ENCODE measurements at regions not wholly inside any gene's neighbourhood (a gene's known extent, or its start where the extent isn't known, plus 50 kb on each side); places are given as distances from the start of the nearest gene placed in this dataset.

- Histone ChIP-seq H3K9me3 (replicated peaks in 1 of 2; ENCODE audit: control insufficient read depth in 2 of 2, insufficient read depth in 1 of 2, low read depth in 1 of 2, low read length in 2 of 2) (peaks cover 0 to 2% of the 10 kb centered on the region in 2 donors), H2BK12ac (ENCODE audit: low read length) (no peak overlapping the region), H2BK5ac (ENCODE audit: low read length) (no peak overlapping the region), H3K4ac (ENCODE audit: low read length) (no peak overlapping the region), H3K79me1 (ENCODE audit: low read depth, low read length) (no peaks in the 10 kb centered on the region), H3K23ac (ENCODE audit: low read depth, low read length, poor library complexity) (no peak overlapping the region), H3K27me3 (ENCODE audit: control insufficient read depth in 3 of 3, insufficient read depth in 3 of 3, low read depth in 1 of 3, low read length in 3 of 3) (no peaks in the 10 kb centered on the region), H2AK5ac (ENCODE audit: low read depth, low read length) (no peak overlapping the region), H3K4me2 (ENCODE audit: insufficient read depth, low read length, poor library complexity, severe bottlenecking) (no peak overlapping the region), H2BK15ac (ENCODE audit: low read length) (no peak overlapping the region), H3K4me3 (ENCODE audit: low read length in 2 of 2) (no peak overlapping the region), H3K18ac (ENCODE audit: low read length) (no peak overlapping the region), H4K91ac (ENCODE audit: low read depth, low read length, poor library complexity) (no peak overlapping the region), H3K9ac (ENCODE audit: low read depth, low read length, poor library complexity) (no peak overlapping the region), H3K27ac (replicated peaks; ENCODE audit: low read length) (no peak overlapping the region), H3K14ac (ENCODE audit: low read length) (no peak overlapping the region), H2BK120ac (ENCODE audit: low read depth, low read length) (no peak overlapping the region), H4K8ac (ENCODE audit: low read depth, low read length) (no peak overlapping the region), H3K4me1 (ENCODE audit: control insufficient read depth in 2 of 2, insufficient read depth in 1 of 2, low read depth in 1 of 2, low read length in 2 of 2) (peaks cover 4 to 6% of the 10 kb centered on the region in 2 donors), H2AFZ (ENCODE audit: low read length) (no peak overlapping the region), H3K36me3 (replicated peaks in 1 of 2; ENCODE audit: control insufficient read depth in 2 of 2, insufficient read depth in 2 of 2, low read length in 2 of 2) (no peaks in the 10 kb centered on the region)
- WGBS, 2 donors (ENCODE audit: extremely low coverage in 2 of 2, insufficient read length in 2 of 2, insufficient replicate concordance in 1 of 2) = no CpG with 5 or more reads among the region's 4 CpGs
- DNase-seq (ENCODE audit: low spot score) = no peak
These were observed 147.5 kb downstream of the CAAP1 start for GRCh38 chr9:26745111-26745510.

- Histone ChIP-seq H3K4me2 (ENCODE audit: insufficient read depth, low read length, poor library complexity, severe bottlenecking) (no peak overlapping the region), H3K27ac (replicated peaks; ENCODE audit: low read length) (no peak overlapping the region), H2BK15ac (ENCODE audit: low read length) (no peak overlapping the region), H2AFZ (ENCODE audit: low read length) (no peak overlapping the region), H3K18ac (ENCODE audit: low read length) (no peak overlapping the region), H3K4ac (ENCODE audit: low read length) (no peak overlapping the region), H3K4me1 (ENCODE audit: control insufficient read depth in 2 of 2, insufficient read depth in 1 of 2, low read depth in 1 of 2, low read length in 2 of 2) (peaks cover 2 to 4% of the 10 kb centered on the region in 2 donors), H3K23ac (ENCODE audit: low read depth, low read length, poor library complexity) (no peak overlapping the region), H3K4me3 (ENCODE audit: low read length in 2 of 2) (no peak overlapping the region), H4K8ac (ENCODE audit: low read depth, low read length) (no peak overlapping the region), H3K36me3 (replicated peaks in 1 of 2; ENCODE audit: control insufficient read depth in 2 of 2, insufficient read depth in 2 of 2, low read length in 2 of 2) (no peaks in the 10 kb centered on the region), H3K9ac (ENCODE audit: low read depth, low read length, poor library complexity) (no peak overlapping the region), H3K27me3 (ENCODE audit: control insufficient read depth in 3 of 3, insufficient read depth in 3 of 3, low read depth in 1 of 3, low read length in 3 of 3) (no peaks in the 10 kb centered on the region), H2BK5ac (ENCODE audit: low read length) (no peak overlapping the region), H2BK12ac (ENCODE audit: low read length) (no peak overlapping the region), H4K91ac (ENCODE audit: low read depth, low read length, poor library complexity) (no peak overlapping the region), H3K14ac (ENCODE audit: low read length) (no peak overlapping the region), H3K79me1 (ENCODE audit: low read depth, low read length) (no peaks in the 10 kb centered on the region), H2AK5ac (ENCODE audit: low read depth, low read length) (no peak overlapping the region), H3K9me3 (replicated peaks in 1 of 2; ENCODE audit: control insufficient read depth in 2 of 2, insufficient read depth in 1 of 2, low read depth in 1 of 2, low read length in 2 of 2) (no peaks in the 10 kb centered on the region), H2BK120ac (ENCODE audit: low read depth, low read length) (no peak overlapping the region)
- DNase-seq (ENCODE audit: low spot score) = no peak
- WGBS, 2 donors (ENCODE audit: extremely low coverage in 2 of 2, insufficient read length in 2 of 2, insufficient replicate concordance in 1 of 2) = no CpG with 5 or more reads among the region's 2 CpGs
These were observed 148.2 kb downstream of the CAAP1 start for GRCh38 chr9:26744191-26744965.

GRCh38 chr9:26742828-26743476, 149.7 kb downstream of the CAAP1 start:
- Histone ChIP-seq H2BK15ac (ENCODE audit: low read length) (no peak overlapping the region), H3K4me1 (ENCODE audit: control insufficient read depth in 2 of 2, insufficient read depth in 1 of 2, low read depth in 1 of 2, low read length in 2 of 2) (peaks cover 0 to 2% of the 10 kb centered on the region in 2 donors), H3K18ac (ENCODE audit: low read length) (no peak overlapping the region), H4K91ac (ENCODE audit: low read depth, low read length, poor library complexity) (no peak overlapping the region), H3K27me3 (ENCODE audit: control insufficient read depth in 3 of 3, insufficient read depth in 3 of 3, low read depth in 1 of 3, low read length in 3 of 3) (no peaks in the 10 kb centered on the region), H3K4me2 (ENCODE audit: insufficient read depth, low read length, poor library complexity, severe bottlenecking) (no peak overlapping the region), H2BK12ac (ENCODE audit: low read length) (no peak overlapping the region), H3K9ac (ENCODE audit: low read depth, low read length, poor library complexity) (no peak overlapping the region), H2AK5ac (ENCODE audit: low read depth, low read length) (no peak overlapping the region), H4K8ac (ENCODE audit: low read depth, low read length) (no peak overlapping the region), H3K14ac (ENCODE audit: low read length) (no peak overlapping the region), H3K4me3 (ENCODE audit: low read length in 2 of 2) (no peak overlapping the region), H3K4ac (ENCODE audit: low read length) (no peak overlapping the region), H3K79me1 (ENCODE audit: low read depth, low read length) (no peaks in the 10 kb centered on the region), H3K36me3 (replicated peaks in 1 of 2; ENCODE audit: control insufficient read depth in 2 of 2, insufficient read depth in 2 of 2, low read length in 2 of 2) (no peaks in the 10 kb centered on the region), H3K23ac (ENCODE audit: low read depth, low read length, poor library complexity) (no peak overlapping the region), H3K27ac (replicated peaks; ENCODE audit: low read length) (no peak overlapping the region), H2BK120ac (ENCODE audit: low read depth, low read length) (no peak overlapping the region), H3K9me3 (replicated peaks in 1 of 2; ENCODE audit: control insufficient read depth in 2 of 2, insufficient read depth in 1 of 2, low read depth in 1 of 2, low read length in 2 of 2) (peaks cover 0 to 2% of the 10 kb centered on the region in 2 donors), H2BK5ac (ENCODE audit: low read length) (no peak overlapping the region), H2AFZ (ENCODE audit: low read length) (peak overlapping the region; percentile 13)
- no CpG with 5 or more reads among the region's 2 CpGs for WGBS, 2 donors (ENCODE audit: extremely low coverage in 2 of 2, insufficient read length in 2 of 2, insufficient replicate concordance in 1 of 2)
- no peak for DNase-seq (ENCODE audit: low spot score)

GRCh38 chr9:26735160-26735559, 157.4 kb downstream of the CAAP1 start:
- Histone ChIP-seq H2BK5ac (ENCODE audit: low read length) (no peak overlapping the region), H3K4me2 (ENCODE audit: insufficient read depth, low read length, poor library complexity, severe bottlenecking) (no peak overlapping the region), H3K4me3 (ENCODE audit: low read length in 2 of 2) (no peak overlapping the region), H2AFZ (ENCODE audit: low read length) (no peak overlapping the region), H3K14ac (ENCODE audit: low read length) (no peak overlapping the region), H3K4ac (ENCODE audit: low read length) (no peak overlapping the region), H2AK5ac (ENCODE audit: low read depth, low read length) (no peak overlapping the region), H3K18ac (ENCODE audit: low read length) (no peak overlapping the region), H4K91ac (ENCODE audit: low read depth, low read length, poor library complexity) (no peak overlapping the region), H2BK15ac (ENCODE audit: low read length) (no peak overlapping the region), H2BK120ac (ENCODE audit: low read depth, low read length) (no peak overlapping the region), H3K79me1 (ENCODE audit: low read depth, low read length) (no peaks in the 10 kb centered on the region), H3K27ac (replicated peaks; ENCODE audit: low read length) (no peak overlapping the region), H3K27me3 (ENCODE audit: control insufficient read depth in 3 of 3, insufficient read depth in 3 of 3, low read depth in 1 of 3, low read length in 3 of 3) (no peaks in the 10 kb centered on the region), H3K4me1 (ENCODE audit: control insufficient read depth in 2 of 2, insufficient read depth in 1 of 2, low read depth in 1 of 2, low read length in 2 of 2) (no peaks in the 10 kb centered on the region), H3K23ac (ENCODE audit: low read depth, low read length, poor library complexity) (no peak overlapping the region), H4K8ac (ENCODE audit: low read depth, low read length) (no peak overlapping the region), H3K9me3 (replicated peaks in 1 of 2; ENCODE audit: control insufficient read depth in 2 of 2, insufficient read depth in 1 of 2, low read depth in 1 of 2, low read length in 2 of 2) (peaks cover 0 to 2% of the 10 kb centered on the region in 2 donors), H3K9ac (ENCODE audit: low read depth, low read length, poor library complexity) (no peak overlapping the region), H2BK12ac (ENCODE audit: low read length) (no peak overlapping the region), H3K36me3 (replicated peaks in 1 of 2; ENCODE audit: control insufficient read depth in 2 of 2, insufficient read depth in 2 of 2, low read length in 2 of 2) (no peaks in the 10 kb centered on the region)
- no peak for DNase-seq (ENCODE audit: low spot score)
- WGBS, 2 donors (ENCODE audit: extremely low coverage in 2 of 2, insufficient read length in 2 of 2, insufficient replicate concordance in 1 of 2) = no CpG with 5 or more reads among the region's 4 CpGs

All from neuronal stem cell (in vitro differentiated cells).